ENCODE measurements at regions not wholly inside any gene's neighbourhood (a gene's known extent, or its start where the extent isn't known, plus 50 kb on each side); places are given as distances from the start of the nearest gene placed in this dataset.

- Histone ChIP-seq H3K27me3 (ENCODE audit: control insufficient read depth, insufficient read depth, low read length) (no peaks in the 10 kb centered on the region), H3K9ac (ENCODE audit: low read depth, low read length) (no peak overlapping the region), H3K36me3 (ENCODE audit: control insufficient read depth, insufficient read depth, low read length) (no peaks in the 10 kb centered on the region)
Observed at GRCh38 chr11:32204751-32205150, 113.9 kb downstream of the RCN1 start.

DNA sequence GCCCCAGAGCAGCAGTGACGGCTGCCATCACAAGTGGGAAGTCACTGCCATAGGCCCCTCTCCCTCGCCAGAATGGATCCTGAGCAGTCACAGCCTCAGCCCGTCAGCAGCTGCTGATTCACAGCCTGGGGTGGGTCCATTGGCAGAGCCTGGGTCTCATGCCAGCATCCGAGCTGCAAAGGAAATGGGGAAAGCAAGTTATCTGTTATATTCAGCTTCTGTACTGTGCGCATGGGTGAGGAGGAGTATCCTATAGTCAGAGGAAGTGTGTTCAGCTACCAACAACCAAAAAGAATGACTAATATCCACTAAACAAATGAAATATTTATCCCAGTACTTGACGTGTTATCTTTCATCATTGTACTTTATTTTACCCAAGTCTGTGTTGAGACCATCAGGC is 119.7 kb downstream of the RCN1 start:
- Histone ChIP-seq H3K36me3 (ENCODE audit: control insufficient read depth, insufficient read depth, low read length) (no peaks in the 10 kb centered on the region), H3K4me3 (ENCODE audit: low read depth, low read length) (no peak overlapping the region), H3K4me1 (ENCODE audit: control insufficient read depth, insufficient read depth, low read length) (no peaks in the 10 kb centered on the region; the same call in 1 of the 2 replicates), H3K9me3 (ENCODE audit: control insufficient read depth, insufficient read depth, low read length) (no peaks in the 10 kb centered on the region), H3K9ac (ENCODE audit: low read depth, low read length) (no peak overlapping the region), H3K27me3 (ENCODE audit: control insufficient read depth, insufficient read depth, low read length) (no peaks in the 10 kb centered on the region), H3K27ac (ENCODE audit: low read depth, low read length) (no peak overlapping the region)

More at GRCh38 chr11:32204751-32205150, 113.9 kb downstream of the RCN1 start:
- H3K9me3 ChIP-seq (ENCODE audit: control insufficient read depth, insufficient read depth, low read length) = no peaks in the 10 kb centered on the region
- H3K4me3 ChIP-seq (ENCODE audit: low read depth, low read length) = no peak overlapping the region
- no peaks in the 10 kb centered on the region for H3K4me1 ChIP-seq (ENCODE audit: control insufficient read depth, insufficient read depth, low read length)
- H3K27ac ChIP-seq (ENCODE audit: low read depth, low read length) = no peak overlapping the region

- Histone ChIP-seq H3K27me3 (ENCODE audit: control insufficient read depth, insufficient read depth, low read length) (no peaks in the 10 kb centered on the region), H3K36me3 (ENCODE audit: control insufficient read depth, insufficient read depth, low read length) (no peaks in the 10 kb centered on the region), H3K4me1 (ENCODE audit: control insufficient read depth, insufficient read depth, low read length) (no peaks in the 10 kb centered on the region; the same call in 1 of the 2 replicates), H3K9me3 (ENCODE audit: control insufficient read depth, insufficient read depth, low read length) (no peaks in the 10 kb centered on the region), H3K9ac (ENCODE audit: low read depth, low read length) (no peak overlapping the region), H3K27ac (ENCODE audit: low read depth, low read length) (no peak overlapping the region), H3K4me3 (ENCODE audit: low read depth, low read length) (no peak overlapping the region)
Observed at GRCh38 chr11:32213223-32213622, 122.3 kb downstream of the RCN1 start.

- H3K27ac ChIP-seq (ENCODE audit: low read depth, low read length) = no peak overlapping the region
- H3K4me1 ChIP-seq (ENCODE audit: control insufficient read depth, insufficient read depth, low read length) = no peaks in the 10 kb centered on the region; the same call in 1 of the 2 replicates
- no peak overlapping the region for H3K9ac ChIP-seq (ENCODE audit: low read depth, low read length)
- H3K27me3 ChIP-seq (ENCODE audit: control insufficient read depth, insufficient read depth, low read length) = no peaks in the 10 kb centered on the region
- no peaks in the 10 kb centered on the region for H3K9me3 ChIP-seq (ENCODE audit: control insufficient read depth, insufficient read depth, low read length)
- no peaks in the 10 kb centered on the region for H3K36me3 ChIP-seq (ENCODE audit: control insufficient read depth, insufficient read depth, low read length)
- no peak overlapping the region for H3K4me3 ChIP-seq (ENCODE audit: low read depth, low read length)
Observed at GRCh38 chr11:32215157-32215556, 124.3 kb downstream of the RCN1 start.

- H3K4me3 ChIP-seq (ENCODE audit: low read depth, low read length) = no peak overlapping the region
- no peaks in the 10 kb centered on the region for H3K27me3 ChIP-seq (ENCODE audit: control insufficient read depth, insufficient read depth, low read length)
- no peaks in the 10 kb centered on the region; the same call in 1 of the 2 replicates for H3K4me1 ChIP-seq (ENCODE audit: control insufficient read depth, insufficient read depth, low read length)
Observed at GRCh38 chr11:32216749-32217148, 125.9 kb downstream of the RCN1 start.

DNA sequence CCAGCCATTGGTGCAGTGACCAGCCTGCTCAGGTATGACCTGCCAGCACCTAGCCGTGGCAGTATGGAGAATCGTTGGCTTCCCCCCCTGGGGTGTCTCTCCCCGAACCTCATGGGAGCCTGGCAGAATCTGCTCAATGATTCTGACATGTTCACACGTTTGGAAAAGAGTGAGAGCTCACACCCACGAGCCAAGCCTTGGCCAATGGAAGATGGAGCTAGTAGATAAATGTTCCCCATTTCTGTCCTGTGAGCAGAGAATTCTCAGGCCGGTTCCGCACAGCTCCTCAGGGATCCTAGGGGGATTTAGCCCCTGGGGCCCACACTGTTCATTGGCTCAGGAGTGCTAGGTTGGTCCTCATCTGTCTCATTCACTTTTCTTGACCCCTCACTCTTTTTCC is 128.4 kb downstream of the RCN1 start:
- H3K27me3 ChIP-seq (ENCODE audit: control insufficient read depth, insufficient read depth, low read length) = no peaks in the 10 kb centered on the region
- H3K27ac ChIP-seq (ENCODE audit: low read depth, low read length) = no peak overlapping the region
- no peaks in the 10 kb centered on the region for H3K9me3 ChIP-seq (ENCODE audit: control insufficient read depth, insufficient read depth, low read length)
- H3K4me3 ChIP-seq (ENCODE audit: low read depth, low read length) = no peak overlapping the region
- no peak overlapping the region for H3K9ac ChIP-seq (ENCODE audit: low read depth, low read length)
- H3K36me3 ChIP-seq (ENCODE audit: control insufficient read depth, insufficient read depth, low read length) = no peaks in the 10 kb centered on the region
- H3K4me1 ChIP-seq (ENCODE audit: control insufficient read depth, insufficient read depth, low read length) = no peaks in the 10 kb centered on the region

More at GRCh38 chr11:32216749-32217148, 125.9 kb downstream of the RCN1 start:
- Histone ChIP-seq H3K9me3 (ENCODE audit: control insufficient read depth, insufficient read depth, low read length) (no peaks in the 10 kb centered on the region), H3K27ac (ENCODE audit: low read depth, low read length) (no peak overlapping the region), H3K36me3 (ENCODE audit: control insufficient read depth, insufficient read depth, low read length) (no peaks in the 10 kb centered on the region), H3K9ac (ENCODE audit: low read depth, low read length) (no peak overlapping the region)

DNA sequence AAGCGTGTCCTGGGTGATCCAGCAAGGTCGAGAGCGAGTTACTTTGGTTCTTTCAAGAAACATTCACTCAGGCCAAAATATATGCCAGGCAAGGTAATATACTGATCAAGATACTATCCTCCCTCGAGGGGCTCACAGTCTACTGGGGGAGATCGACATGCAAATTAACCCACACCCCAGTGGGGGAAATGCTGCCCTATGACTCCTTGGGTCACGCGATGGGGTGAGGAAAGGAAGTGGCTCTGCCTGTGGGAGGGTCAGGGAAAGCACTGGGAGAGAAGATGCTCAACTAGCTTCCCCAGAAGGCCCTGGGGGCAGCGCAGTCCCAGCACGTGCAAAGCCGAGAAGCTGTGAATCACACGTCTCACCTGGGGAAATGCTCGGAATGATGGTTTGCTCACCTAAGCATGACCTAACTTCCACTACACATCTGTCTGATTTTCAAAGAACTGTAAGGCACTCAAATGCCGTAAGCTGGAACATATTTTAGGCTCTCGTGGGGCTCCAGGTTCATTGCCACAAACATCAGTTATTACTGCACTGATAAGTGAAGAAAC is 130.7 kb downstream of the RCN1 start:
- Histone ChIP-seq H3K27ac (ENCODE audit: low read depth, low read length) (no peak overlapping the region), H3K4me1 (ENCODE audit: control insufficient read depth, insufficient read depth, low read length) (no peaks in the 10 kb centered on the region), H3K27me3 (ENCODE audit: control insufficient read depth, insufficient read depth, low read length) (no peaks in the 10 kb centered on the region), H3K9ac (ENCODE audit: low read depth, low read length) (no peak overlapping the region), H3K9me3 (ENCODE audit: control insufficient read depth, insufficient read depth, low read length) (no peaks in the 10 kb centered on the region), H3K36me3 (ENCODE audit: control insufficient read depth, insufficient read depth, low read length) (no peaks in the 10 kb centered on the region), H3K4me3 (ENCODE audit: low read depth, low read length) (no peak overlapping the region)

- Histone ChIP-seq H3K4me1 (ENCODE audit: control insufficient read depth, insufficient read depth, low read length) (no peaks in the 10 kb centered on the region), H3K27ac (ENCODE audit: low read depth, low read length) (no peak overlapping the region), H3K9me3 (ENCODE audit: control insufficient read depth, insufficient read depth, low read length) (no peaks in the 10 kb centered on the region), H3K27me3 (ENCODE audit: control insufficient read depth, insufficient read depth, low read length) (no peaks in the 10 kb centered on the region), H3K4me3 (ENCODE audit: low read depth, low read length) (no peak overlapping the region), H3K9ac (ENCODE audit: low read depth, low read length) (no peak overlapping the region), H3K36me3 (ENCODE audit: control insufficient read depth, insufficient read depth, low read length) (no peaks in the 10 kb centered on the region)
Observed at GRCh38 chr11:32224580-32224979, 133.7 kb downstream of the RCN1 start.

- Histone ChIP-seq H3K9me3 (ENCODE audit: control insufficient read depth, insufficient read depth, low read length) (no peaks in the 10 kb centered on the region), H3K4me1 (ENCODE audit: control insufficient read depth, insufficient read depth, low read length) (no peaks in the 10 kb centered on the region), H3K4me3 (ENCODE audit: low read depth, low read length) (no peak overlapping the region), H3K27ac (ENCODE audit: low read depth, low read length) (no peak overlapping the region), H3K9ac (ENCODE audit: low read depth, low read length) (no peak overlapping the region), H3K36me3 (ENCODE audit: control insufficient read depth, insufficient read depth, low read length) (no peaks in the 10 kb centered on the region), H3K27me3 (ENCODE audit: control insufficient read depth, insufficient read depth, low read length) (no peaks in the 10 kb centered on the region)
Observed at GRCh38 chr11:32225571-32226285, 134.9 kb downstream of the RCN1 start.

- Histone ChIP-seq H3K9ac (ENCODE audit: low read depth, low read length) (no peak overlapping the region), H3K27ac (ENCODE audit: low read depth, low read length) (no peak overlapping the region), H3K4me3 (ENCODE audit: low read depth, low read length) (no peak overlapping the region), H3K27me3 (ENCODE audit: control insufficient read depth, insufficient read depth, low read length) (no peaks in the 10 kb centered on the region), H3K36me3 (ENCODE audit: control insufficient read depth, insufficient read depth, low read length) (no peaks in the 10 kb centered on the region), H3K4me1 (ENCODE audit: control insufficient read depth, insufficient read depth, low read length) (no peaks in the 10 kb centered on the region), H3K9me3 (ENCODE audit: control insufficient read depth, insufficient read depth, low read length) (no peaks in the 10 kb centered on the region)
Observed at GRCh38 chr11:32226480-32226879, 135.6 kb downstream of the RCN1 start.

DNA sequence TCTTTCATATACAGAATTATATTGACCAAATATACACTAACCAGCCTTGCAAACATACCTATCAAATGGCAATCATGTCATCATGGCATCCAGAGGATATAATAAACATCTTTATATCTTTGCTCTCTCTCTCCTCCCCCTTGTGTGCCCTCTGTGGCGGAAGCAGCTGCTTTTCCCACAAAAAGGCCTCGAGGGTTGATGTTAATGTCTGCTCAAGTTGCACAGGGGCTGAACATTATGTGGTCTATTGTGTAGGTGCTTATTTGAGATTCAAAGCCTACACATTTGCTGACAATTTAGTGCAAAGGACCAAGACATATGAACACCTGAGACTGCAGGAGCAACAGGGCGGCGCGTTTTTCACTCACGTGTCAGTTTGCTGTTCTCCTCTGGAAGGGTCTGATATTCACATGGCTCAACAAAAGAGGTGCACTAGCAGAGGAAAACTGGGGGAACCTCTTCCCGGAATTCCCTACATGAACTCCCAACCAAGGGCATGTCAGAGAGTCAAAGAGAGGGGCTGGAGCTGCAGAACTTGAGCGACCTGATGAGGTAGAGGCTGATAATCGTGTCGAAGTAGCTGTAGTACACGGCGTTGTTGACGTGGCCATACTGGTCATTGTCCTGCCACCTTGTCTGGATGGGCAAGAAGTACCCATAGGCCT is 138.8 kb downstream of the RCN1 start:
- H3K27ac ChIP-seq (ENCODE audit: low read depth, low read length) = no peak overlapping the region
- no peak overlapping the region for H3K9ac ChIP-seq (ENCODE audit: low read depth, low read length)
- H3K36me3 ChIP-seq (ENCODE audit: control insufficient read depth, insufficient read depth, low read length) = no peaks in the 10 kb centered on the region
- H3K9me3 ChIP-seq (ENCODE audit: control insufficient read depth, insufficient read depth, low read length) = no peaks in the 10 kb centered on the region
- H3K27me3 ChIP-seq (ENCODE audit: control insufficient read depth, insufficient read depth, low read length) = no peaks in the 10 kb centered on the region
- no peak overlapping the region for H3K4me3 ChIP-seq (ENCODE audit: low read depth, low read length)
- no peaks in the 10 kb centered on the region for H3K4me1 ChIP-seq (ENCODE audit: control insufficient read depth, insufficient read depth, low read length)
